ENCODE measurements at regions not wholly inside any gene's neighbourhood (a gene's known extent, or its start where the extent isn't known, plus 50 kb on each side); places are given as distances from the start of the nearest gene placed in this dataset.

DNA sequence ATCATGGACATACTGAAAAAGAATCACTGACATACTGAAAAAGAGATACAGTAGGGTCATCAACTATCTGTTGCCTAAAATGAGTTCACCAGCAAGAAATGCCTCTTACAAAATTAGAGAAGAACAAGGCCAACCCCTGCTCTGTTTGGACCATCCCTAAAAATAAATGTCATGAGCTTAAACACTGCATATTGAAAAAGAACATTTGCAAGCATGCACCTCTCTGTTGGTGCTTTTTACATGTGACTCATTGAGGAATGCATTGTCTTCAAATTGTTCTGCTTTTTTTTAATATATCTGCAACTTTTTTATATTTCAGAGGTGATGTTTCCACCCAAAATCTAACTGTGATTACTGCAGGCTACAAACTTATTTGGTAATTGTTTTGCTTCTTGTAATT lies 233.9 kb upstream of the LRATD1 start:
- TF ChIP-seq JUND (IDR thresholded peaks at IDR 0.05; ENCODE audit: low read depth): no peak
- in situ Hi-C loops (cut with HindIII; ENCODE audit: low pct_unique_long_range_greater_than_20kb, low sequenced_read_pairs): no loop called here
- no peak for DNase-seq (ENCODE audit: low read depth in 1 of 2, low spot score in 1 of 2)

DNA sequence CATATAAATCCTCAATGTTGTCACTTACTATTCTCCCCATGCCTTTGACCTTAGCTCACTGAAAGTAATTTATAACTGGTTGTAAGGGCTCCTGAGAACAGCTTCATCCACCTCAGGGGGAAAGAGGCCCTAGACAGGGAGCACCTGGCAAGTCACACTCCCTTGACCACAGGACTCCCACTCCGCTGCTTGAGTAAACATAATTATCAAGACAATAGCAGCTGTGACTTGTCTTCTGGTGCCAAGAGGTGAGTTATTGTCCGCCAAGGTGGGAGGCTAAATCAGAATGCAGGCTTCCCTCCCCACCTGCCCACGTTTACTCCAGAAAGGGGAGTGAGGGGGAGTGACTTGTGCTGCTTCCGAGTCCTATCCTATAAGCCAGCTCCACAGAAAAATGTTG lies 230.6 kb upstream of the LRATD1 start:
- no peak for DNase-seq (ENCODE audit: low read depth in 1 of 2, low spot score in 1 of 2)
- in situ Hi-C loops (cut with HindIII; ENCODE audit: low pct_unique_long_range_greater_than_20kb, low sequenced_read_pairs): no loop called here

DNA sequence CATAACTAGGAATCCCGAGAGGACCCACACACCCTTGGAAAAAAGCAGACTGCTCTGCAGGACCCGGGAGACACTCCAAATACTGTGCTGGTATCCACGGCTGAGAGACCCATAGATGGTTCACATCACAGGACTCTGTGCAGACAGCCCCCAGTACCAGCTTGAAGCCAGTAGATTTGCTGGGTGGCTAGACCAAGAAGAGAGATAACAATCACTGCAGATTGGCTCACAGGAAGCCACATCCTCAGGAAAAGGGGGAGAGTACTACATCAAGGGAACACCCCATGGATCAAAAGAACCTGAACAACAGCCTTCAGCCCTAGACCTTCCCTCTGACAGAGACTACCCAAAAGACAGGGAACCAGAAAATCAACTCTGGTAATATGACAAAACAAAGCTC lies 223.8 kb upstream of the LRATD1 start:
- no peak for DNase-seq (ENCODE audit: low read depth in 1 of 2, low spot score in 1 of 2)
- in situ Hi-C loops (cut with HindIII; ENCODE audit: low pct_unique_long_range_greater_than_20kb, low sequenced_read_pairs): no loop called here
- TF ChIP-seq JUND (IDR thresholded peaks at IDR 0.05; ENCODE audit: low read depth): no peak

More for the DNA sequence above, 230.6 kb upstream of the LRATD1 start:
- TF ChIP-seq JUND (IDR thresholded peaks at IDR 0.05; ENCODE audit: low read depth): no peak

DNA sequence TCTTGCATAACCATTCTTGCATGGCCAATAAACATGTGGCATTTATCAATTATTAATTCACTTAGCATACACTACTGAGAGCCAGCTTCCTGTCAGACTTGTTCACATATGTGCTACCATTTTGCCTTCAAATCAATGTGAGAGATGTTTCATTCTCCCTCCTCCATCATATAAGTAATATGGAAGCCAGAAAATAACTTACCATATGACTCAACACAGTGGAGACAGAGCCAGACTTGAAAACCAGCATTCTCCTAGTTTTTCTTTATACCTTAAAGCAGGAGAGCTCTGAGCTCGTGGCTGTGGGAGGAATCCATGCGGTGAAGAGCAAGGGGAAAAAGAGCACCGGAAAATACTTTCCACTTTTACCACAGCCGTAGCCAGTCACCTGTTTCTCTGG lies 215.0 kb upstream of the LRATD1 start:
- DNase-seq (ENCODE audit: low read depth in 1 of 2, low spot score in 1 of 2): no peak
- in situ Hi-C loops (cut with HindIII; ENCODE audit: low pct_unique_long_range_greater_than_20kb, low sequenced_read_pairs): no loop called here
- no peak for TF ChIP-seq JUND (IDR thresholded peaks at IDR 0.05; ENCODE audit: low read depth)

DNA sequence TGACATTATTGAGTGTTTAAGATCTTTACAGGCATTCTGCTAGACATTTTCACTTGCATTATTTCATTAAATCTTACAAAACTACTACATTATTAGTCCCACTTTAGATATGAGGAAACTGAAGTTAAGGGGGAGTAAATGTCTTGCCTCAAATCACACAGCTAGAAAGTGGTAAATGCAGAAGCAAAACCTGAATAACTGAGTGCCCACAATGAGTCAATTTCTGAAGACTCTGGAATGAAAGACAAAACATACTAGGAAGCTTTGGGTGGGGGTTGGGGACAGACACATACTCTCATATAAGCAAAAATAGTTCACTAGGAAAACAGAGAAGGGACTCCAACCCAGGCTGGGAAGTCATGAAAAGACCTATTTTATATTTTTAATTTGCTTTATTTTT lies 214.4 kb upstream of the LRATD1 start:
- DNase-seq (ENCODE audit: low read depth in 1 of 2, low spot score in 1 of 2): no peak
- in situ Hi-C loops (cut with HindIII; ENCODE audit: low pct_unique_long_range_greater_than_20kb, low sequenced_read_pairs): no loop called here
- TF ChIP-seq JUND (IDR thresholded peaks at IDR 0.05; ENCODE audit: low read depth): no peak

DNA sequence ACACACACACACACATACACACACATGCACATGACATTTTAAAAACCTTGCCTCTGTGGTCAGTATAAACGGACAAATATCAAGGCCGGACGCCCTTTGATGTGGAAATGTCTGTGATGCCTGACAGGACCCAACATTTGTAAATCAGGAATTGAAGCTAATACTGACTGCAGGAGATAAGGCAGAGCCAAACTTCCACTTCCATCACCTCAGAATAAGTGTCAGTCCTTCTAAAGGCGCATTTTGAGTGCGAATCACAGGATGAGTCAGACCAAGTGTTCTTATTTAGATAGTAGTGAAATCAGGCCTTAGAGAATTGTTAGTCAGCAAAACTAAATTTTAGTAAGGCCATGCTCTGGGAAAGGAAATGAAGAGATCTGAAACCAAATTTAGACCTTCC lies 211.7 kb upstream of the LRATD1 start:
- no peak for TF ChIP-seq JUND (IDR thresholded peaks at IDR 0.05; ENCODE audit: low read depth)
- no peak for DNase-seq (ENCODE audit: low read depth in 1 of 2, low spot score in 1 of 2)
- in situ Hi-C loops (cut with HindIII; ENCODE audit: low pct_unique_long_range_greater_than_20kb, low sequenced_read_pairs): no loop called here

DNA sequence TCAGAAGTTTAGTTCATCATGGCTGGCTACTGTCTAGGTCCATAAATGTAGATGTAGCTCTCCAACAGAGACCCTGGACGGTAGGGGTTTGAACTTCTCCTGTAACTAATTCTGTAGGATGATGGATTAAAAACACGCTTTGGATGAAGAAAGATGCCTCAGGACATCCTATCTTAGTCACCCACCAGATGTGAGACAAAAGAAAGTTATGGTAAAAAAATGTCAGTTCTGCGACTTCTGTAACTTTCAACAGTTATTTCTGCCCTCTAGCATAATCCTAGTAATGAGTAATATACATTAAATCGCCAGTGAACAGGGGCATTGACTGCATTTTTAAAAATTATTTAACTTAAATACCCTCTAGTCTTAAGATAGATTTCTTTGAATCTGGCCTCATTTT lies 210.1 kb upstream of the LRATD1 start:
- no peak for DNase-seq (ENCODE audit: low read depth in 1 of 2, low spot score in 1 of 2)
- in situ Hi-C loops (cut with HindIII; ENCODE audit: low pct_unique_long_range_greater_than_20kb, low sequenced_read_pairs): no loop called here
- TF ChIP-seq JUND (IDR thresholded peaks at IDR 0.05; ENCODE audit: low read depth): no peak

DNA sequence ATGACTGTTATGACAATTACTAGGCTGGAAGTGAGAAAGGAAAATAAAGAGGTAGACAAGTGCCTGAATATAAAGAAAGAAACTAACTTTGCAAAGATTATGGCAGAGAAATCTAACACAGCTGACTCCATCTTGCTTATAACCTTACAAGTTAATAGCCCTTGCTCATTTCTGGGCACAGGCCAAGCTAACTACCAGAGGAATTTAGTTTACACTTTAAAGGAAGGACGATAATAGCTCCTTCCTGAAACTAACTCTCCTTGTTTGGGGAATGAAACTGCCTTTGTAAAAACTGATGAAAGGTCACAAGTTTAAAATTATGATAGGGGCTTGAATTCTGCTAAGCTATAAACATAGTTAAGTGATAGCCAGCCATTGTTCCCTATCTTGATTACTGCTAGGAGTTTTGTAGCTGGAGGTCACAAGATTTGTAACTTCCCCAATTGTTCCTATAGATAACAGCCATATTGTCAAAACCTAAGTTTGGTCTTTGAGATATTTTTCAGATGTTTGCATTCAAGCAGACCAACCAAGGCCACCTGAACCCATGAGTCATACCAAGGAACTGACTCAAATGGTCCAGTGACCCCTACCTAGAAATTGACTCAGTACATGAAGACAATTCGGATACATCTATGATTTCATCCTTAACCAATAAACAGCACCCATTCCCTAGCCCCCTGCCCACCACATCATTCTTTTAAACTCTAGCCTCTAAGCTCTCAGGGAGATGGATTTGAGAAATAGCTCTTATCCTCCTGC lies 209.2 kb upstream of the LRATD1 start:
- TF ChIP-seq JUND (IDR thresholded peaks at IDR 0.05; ENCODE audit: low read depth): no peak
- in situ Hi-C loops (cut with HindIII; ENCODE audit: low pct_unique_long_range_greater_than_20kb, low sequenced_read_pairs): no loop called here
- DNase-seq (ENCODE audit: low read depth in 1 of 2, low spot score in 1 of 2): no peak

DNA sequence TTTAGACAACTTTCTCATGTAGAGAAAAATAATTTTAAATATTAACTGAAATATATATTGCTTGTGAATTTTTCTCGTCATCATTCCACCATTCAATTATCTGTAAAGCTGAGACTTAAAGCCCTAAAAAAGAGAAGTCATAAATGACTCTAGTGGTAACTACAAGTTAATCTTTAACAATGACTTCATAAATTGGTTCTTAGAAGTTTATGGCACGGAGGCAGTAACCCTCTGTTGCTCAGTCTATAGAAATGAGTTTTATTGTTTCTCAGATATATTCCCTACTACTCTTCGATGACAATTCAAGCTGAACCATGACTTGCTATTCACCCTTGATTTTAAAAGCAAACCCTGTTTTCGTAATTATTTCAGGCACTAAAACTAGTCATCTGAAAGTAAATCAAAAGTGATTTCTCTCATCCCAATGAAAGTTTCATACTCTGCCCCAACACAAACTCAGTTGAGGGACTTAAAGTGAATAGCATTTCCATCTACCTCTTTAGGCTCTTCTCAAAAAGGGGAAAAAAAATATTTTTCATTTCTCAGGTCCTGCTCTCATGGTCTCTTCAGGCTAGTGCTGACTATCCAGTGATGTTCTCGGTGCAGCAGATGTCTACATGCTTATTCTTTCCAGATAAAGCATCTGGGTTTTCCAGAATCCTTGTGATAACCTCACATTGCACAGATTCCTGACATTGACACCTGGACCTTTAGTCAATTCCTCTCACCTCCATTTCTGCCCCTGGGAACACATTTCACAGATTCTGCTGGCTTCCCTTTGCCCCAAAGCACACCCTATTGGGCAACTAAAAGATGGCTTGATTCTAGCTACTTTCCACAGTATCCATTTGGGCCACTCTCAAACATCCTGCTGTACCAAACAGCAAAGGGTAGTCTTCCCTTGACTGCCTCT lies 207.8 kb upstream of the LRATD1 start:
- TF ChIP-seq JUND (IDR thresholded peaks at IDR 0.05; ENCODE audit: low read depth): no peak
- in situ Hi-C loops (cut with HindIII; ENCODE audit: low pct_unique_long_range_greater_than_20kb, low sequenced_read_pairs): no loop called here
- DNase-seq (ENCODE audit: low read depth in 1 of 2, low spot score in 1 of 2): no peak

DNA sequence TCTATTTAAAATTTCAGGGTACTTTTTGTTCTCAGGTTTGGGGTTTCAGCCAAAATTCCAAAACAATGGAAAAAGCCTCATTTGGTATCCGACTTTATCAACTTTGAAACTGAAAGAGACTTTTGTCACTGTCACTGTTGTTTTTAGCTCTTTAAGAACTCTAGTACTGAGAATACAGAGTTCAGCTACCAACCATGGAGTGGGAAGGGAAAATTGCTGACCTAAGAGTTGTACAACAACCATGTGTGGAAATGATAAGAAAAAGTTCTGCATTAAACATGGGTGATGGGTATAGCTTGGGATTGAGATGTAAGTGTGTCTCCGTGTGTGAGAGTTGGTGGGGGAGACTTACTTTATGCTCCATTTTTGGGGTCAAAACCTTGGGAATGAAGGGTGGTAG lies 206.6 kb upstream of the LRATD1 start:
- no peak for TF ChIP-seq JUND (IDR thresholded peaks at IDR 0.05; ENCODE audit: low read depth)
- in situ Hi-C loops (cut with HindIII; ENCODE audit: low pct_unique_long_range_greater_than_20kb, low sequenced_read_pairs): no loop called here
- DNase-seq (ENCODE audit: low read depth in 1 of 2, low spot score in 1 of 2): no peak

DNA sequence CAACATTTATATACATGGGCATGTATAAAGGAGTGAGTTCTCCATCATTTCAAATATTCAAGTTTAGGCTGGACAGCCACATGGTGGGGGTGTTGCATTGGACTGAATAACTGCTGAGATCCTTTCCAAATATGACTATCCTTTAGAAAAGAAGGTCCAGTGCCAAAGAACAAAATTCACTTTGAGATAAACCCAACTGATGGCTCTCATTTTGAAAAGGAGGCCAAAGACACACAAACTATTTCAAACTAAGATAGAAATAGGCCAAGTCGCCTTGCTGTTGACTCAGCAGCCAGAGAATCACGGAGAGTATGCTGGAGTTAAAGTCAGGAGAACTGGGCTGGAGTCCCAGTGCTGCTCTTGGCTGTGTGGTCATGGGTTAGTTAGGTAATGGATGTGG lies 204.5 kb upstream of the LRATD1 start:
- no peak for TF ChIP-seq JUND (IDR thresholded peaks at IDR 0.05; ENCODE audit: low read depth)
- in situ Hi-C loops (cut with HindIII; ENCODE audit: low pct_unique_long_range_greater_than_20kb, low sequenced_read_pairs): no loop called here
- DNase-seq (ENCODE audit: low read depth in 1 of 2, low spot score in 1 of 2): peak in 1 of 2 experiments; percentile 24

DNA sequence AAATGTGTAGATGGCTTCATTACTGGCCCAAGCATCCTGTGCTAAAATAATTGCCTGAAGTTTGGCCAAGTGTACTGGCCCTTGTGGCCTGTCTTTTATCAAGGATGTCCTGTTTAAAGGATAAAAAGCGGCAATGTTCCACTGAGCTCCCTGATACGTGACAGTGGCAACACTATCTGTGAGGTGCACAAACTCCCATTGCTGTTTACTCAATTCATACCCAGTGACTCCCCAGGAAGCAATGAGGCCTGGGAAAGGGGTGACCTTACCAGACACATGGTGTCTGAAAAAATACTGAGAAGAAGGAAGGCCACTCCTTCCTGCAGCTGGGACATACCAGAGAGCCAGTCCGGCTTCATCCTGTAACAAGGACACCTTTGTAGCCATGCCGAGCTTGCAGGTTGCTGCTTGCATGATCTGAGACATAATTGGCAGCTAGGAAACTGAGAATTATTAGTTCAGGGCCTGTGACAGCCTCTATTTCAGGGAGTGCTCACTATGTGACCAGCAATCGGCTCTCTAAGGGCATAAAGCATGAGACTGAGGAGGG lies 198.5 kb upstream of the LRATD1 start:
- TF ChIP-seq JUND (IDR thresholded peaks at IDR 0.05; ENCODE audit: low read depth): no peak
- no peak for DNase-seq (ENCODE audit: low read depth in 1 of 2, low spot score in 1 of 2)
- in situ Hi-C loops (cut with HindIII; ENCODE audit: low pct_unique_long_range_greater_than_20kb, low sequenced_read_pairs): no loop called here

DNA sequence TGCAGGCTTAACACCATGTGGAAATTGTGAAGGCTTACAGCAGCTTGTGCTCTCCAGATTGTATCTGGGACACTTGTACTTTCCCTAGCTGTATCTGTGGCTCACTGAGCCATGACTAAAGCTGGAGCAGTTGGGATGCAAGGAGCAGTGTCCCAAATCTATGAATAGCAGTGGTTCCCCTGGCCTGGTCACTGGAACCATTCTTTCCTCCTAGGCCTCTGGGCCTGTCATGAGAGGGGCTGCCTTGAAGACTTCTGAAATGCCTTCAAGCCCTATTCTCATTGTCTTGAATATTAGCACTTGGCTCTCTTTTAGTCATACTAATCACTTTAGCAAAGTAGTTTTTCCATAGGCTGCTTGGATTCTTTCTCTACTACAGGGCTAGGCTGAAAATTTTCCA lies 186.8 kb upstream of the LRATD1 start:
- no peak for TF ChIP-seq JUND (IDR thresholded peaks at IDR 0.05; ENCODE audit: low read depth)
- in situ Hi-C loops (cut with HindIII; ENCODE audit: low pct_unique_long_range_greater_than_20kb, low sequenced_read_pairs): no loop called here
- no peak for DNase-seq (ENCODE audit: low read depth in 1 of 2, low spot score in 1 of 2)
